ENCODE measurements at regions not wholly inside any gene's neighbourhood (a gene's known extent, or its start where the extent isn't known, plus 50 kb on each side); places are given as distances from the start of the nearest gene placed in this dataset.
"Not testable (repeated sequence)": the region's sequence is repeated elsewhere in the genome, so short reads cannot be mapped to it uniquely, and the experiment has no call there.

DNA sequence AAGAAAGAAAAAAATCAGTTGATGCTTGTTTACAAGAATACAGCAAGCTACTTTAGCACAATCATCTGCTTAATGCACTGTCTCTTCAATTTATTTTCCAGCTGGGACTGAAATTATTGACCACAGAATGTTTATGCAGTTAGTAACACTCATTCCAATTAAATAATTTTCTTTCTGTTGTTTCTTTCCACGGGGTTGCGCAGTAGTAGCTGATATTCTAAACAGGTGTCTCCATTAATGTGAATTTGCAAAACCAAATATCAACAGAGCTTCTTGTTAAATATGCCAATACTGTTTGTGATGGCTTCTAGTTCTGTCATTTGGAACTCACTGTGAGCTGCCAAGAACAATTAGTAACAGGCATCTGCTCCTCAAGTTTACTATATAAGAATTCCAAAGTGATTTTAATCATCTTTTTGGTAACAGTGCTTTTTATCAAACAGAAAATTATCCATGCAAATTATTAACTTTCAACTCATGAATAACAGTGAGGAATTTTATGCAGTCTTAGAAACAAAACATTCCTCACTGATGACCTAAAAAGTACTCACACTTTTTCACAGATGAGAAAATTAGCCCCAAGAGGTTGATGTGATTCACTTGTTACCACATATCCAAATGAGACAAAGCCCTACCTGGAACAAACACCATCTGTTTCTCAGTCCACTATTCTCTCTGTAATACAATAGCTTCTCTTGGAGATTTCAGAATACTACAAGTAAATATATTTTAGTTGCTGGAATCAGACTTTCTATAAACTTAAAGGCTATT lies 567.6 kb upstream of the RGMB start:
- DNase-seq (ENCODE audit: low spot score), result peak; percentile 96

GRCh38 chr5:98206566-98206965 lies 566.9 kb upstream of the RGMB start:
- no peak for DNase-seq (ENCODE audit: low spot score)

DNA sequence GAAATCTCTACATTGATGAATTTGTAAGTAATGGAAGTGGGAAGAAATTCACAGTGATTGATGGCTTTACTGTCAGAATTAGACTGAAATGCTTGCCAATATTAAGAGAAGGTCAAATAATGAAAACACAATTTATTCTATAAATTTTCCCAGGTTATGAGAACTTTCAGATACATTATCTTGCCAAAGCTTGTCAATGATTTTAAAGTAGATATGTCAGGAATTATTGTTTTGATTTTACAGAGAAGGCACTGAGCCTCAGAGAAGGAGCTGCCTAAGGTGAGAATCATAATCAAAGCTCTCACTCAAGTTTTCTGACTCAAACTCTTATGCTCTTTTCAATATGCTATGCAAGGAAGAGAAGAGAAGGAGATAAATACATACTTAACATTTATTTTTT lies 564.0 kb upstream of the RGMB start:
- no peak for DNase-seq (ENCODE audit: low spot score)

DNA sequence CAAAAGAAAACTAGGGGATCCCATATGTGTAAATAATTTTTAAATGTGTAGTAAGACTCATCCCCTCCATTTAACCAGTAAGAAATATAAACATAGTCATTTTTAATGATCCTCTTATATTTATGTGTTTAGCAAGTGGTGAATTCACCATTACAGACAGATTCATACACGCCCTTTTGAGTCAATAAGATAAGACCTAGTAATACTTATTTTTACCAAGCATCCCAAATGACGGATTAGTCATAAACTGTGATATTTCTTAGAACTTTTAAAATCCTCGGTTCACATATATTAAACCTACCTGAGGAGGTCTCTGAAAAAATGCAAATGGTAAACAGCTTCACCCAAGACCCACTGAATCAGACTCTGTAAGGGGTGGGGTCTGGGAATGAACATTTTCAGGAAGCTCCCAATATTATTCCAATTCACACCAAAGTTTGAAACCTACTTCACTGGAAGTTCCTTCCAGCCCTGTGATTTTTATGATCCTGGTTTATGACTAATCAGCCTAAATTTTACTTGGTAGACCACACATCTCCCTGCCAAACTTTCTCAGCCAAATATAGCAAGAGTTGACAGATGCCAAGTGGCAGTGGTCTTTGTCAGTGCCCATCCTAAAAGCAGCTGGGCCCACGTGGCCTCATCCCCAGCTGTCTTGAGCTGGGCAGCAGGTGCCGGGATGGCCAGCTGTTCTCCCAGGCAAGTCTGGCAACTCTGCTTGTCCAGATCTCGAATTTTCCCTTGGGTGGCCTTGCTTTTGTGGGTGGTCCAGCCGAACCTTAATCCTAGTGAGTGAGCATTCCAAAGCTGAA lies 559.0 kb upstream of the RGMB start:
- DNase-seq (ENCODE audit: low spot score), result peak; percentile 15

DNA sequence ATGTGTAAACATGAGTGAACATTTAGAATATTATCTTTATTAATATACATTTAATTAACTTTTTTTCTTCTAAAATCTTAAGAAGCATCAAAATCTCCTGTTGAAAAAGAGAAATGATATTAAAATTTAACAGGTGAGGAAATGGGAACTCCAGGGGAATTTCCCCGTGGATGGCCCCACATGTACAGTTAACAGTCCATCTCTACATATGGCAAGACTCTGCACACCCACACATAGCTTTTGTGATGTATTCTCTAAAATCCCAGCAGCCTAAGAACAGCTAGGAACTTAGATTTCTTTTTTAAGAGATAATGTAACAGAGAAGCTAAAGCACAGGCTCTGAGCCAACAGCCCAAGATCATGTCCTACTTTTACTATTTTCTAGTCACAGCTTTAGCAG lies 556.3 kb upstream of the RGMB start:
- no peak for DNase-seq (ENCODE audit: low spot score)

GRCh38 chr5:98218838-98219237 lies 554.6 kb upstream of the RGMB start:
- DNase-seq (ENCODE audit: low spot score), result no peak

DNA sequence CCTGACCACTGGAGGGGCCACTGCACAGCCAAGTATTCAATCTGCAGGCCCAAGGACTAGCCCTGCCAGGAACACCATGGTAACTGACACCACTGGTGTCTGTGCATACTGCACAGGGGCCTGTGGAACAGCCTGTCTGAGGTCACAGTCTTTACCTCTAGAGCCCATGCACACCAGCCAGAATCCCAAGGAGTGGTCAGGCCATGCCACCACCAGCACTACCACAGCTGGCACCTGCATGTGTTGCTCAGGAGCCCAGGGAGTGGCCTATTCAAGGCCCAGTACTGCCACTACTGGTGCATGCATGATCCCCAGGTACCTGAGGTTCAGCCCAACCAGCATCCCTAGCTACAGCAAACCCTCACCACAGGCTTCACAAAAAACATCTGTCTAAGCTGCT lies 546.0 kb upstream of the RGMB start:
- no peak for DNase-seq (ENCODE audit: low spot score)

DNA sequence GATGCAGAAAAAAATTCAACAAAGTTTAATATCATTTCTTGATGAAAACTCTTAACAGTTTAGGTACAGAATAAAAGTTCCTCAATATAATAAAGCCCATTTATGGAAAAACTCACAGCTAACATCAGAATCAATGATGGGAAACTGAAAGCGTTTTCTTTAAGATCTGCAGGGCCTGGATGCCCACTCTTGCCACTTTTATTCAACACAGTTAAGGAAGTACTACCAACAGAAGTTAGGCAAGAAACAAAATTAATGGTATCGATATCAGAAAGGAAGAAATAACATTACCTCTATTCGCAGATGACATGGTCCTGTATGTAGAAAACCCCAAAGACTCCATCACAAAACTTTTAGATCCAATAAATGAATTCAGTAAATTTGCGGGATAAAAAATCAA lies 542.4 kb upstream of the RGMB start:
- DNase-seq (ENCODE audit: low spot score), result no peak

GRCh38 chr5:98237794-98238193 lies 535.7 kb upstream of the RGMB start:
- not testable (repeated sequence) for DNase-seq (ENCODE audit: low spot score)

DNA sequence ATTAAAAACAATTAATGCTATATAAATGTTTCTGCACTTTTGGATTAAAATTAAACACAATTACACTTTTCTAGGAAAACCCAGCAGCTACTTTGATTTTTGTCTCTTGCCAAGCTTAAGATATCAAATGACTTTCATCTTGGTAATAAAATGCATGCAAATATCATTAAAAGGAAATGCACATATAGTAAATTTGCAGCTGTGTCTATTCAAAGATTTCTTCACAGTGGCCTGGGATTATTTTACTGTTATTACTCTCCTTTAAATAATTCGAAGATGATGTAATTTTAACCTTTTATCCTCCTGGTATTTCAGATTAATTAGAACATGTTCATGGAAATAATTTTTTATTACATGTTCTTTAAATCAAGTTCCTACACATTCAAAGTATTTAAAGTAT lies 529.5 kb upstream of the RGMB start:
- DNase-seq (ENCODE audit: low spot score), result no peak

GRCh38 chr5:98248949-98249348 lies 524.5 kb upstream of the RGMB start:
- peak; percentile 52 for DNase-seq (ENCODE audit: low spot score)

DNA sequence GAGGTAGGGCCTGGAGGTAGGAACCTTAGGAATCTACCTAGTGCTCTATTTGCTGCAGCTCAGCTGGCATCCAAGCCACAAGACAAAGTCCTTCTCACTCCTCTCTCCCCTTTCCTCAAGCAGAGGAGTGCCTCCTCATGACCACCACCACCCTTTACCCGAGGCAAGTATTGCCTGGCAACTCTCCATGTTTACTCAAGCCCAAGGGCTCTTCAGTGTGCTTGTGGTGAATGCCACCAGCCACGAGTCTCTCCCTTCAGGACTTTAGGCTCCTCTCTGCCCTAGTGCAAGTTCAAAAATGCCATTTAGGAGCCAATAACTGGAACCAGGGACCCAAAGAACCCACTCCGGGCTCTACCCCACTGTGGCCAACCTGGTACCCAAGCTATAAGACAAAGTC lies 514.5 kb upstream of the RGMB start:
- no peak for DNase-seq (ENCODE audit: low spot score)

DNA sequence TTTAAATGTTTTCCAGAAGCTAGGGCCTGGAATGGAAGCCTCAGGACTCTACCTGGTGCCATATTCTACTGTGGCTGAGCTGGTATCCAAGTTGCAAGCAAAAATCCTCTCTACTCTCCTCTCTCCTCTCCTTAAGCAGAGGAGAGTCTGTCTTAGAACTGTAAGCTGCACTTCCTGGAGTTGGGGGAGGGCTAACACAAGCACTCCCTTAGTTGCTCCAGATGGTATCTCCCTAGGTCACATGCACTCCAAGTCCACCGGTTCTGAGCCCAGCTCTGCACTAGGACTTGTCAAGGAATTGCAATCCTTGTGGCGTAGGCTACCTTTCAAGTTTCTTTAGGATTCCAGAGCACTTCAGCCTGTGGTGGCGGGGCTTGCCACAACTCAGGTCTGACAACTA lies 513.9 kb upstream of the RGMB start:
- no peak for DNase-seq (ENCODE audit: low spot score)

DNA sequence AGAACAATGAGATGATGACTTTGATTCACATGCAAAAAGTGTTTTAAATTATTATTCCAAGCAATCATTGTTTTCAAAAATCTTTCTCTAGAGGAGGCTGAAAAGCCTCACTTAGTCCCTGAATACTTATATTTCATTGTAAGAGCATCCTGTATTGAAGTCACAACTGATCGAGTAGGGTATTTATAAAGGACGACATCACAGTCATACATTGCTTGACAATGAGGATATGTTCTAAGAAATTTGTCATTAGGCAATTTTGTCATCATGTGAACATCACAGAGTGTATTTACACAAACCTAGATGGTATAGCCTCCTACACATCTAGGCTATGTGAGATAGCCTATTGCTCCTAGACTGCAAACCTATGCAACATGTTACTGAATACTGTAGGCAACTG lies 510.4 kb upstream of the RGMB start:
- DNase-seq (ENCODE audit: low spot score), result no peak

DNA sequence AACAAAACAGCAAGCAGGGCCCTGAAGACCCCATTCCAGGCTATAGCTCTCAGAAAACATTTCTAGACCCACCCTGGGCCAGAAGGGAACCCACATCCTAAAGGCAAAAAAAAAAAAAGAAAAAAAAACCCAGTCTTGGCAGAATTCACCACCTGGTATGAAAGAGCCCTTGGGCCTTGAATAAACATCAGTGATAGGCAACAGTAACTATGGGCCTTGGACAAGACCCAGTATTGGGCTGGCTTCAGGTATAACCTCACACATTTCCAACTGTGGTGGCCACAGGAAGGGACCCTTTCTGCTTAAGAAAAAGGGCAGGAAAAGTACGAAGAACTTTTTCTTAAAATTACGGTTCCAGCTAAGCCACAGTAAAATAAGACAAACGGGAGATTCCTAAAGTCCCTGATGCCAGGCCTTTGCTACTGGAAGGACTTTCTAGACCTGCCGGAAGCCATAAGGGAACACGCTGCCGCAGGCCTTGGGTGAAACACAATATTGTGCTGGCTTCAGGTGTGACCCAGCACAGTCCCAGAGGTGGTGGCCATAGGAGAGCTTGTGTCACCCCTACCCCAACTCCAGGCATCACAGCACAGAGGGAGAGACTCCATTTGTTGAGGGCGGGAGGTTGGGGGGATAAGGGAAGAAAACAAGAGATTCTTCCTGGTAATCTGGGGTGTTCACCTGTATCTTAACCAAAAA lies 505.2 kb upstream of the RGMB start:
- DNase-seq (ENCODE audit: low spot score), result no peak

- no peak for DNase-seq (ENCODE audit: low spot score)
Observed at GRCh38 chr5:98275980-98276379, 497.5 kb upstream of the RGMB start.

DNA sequence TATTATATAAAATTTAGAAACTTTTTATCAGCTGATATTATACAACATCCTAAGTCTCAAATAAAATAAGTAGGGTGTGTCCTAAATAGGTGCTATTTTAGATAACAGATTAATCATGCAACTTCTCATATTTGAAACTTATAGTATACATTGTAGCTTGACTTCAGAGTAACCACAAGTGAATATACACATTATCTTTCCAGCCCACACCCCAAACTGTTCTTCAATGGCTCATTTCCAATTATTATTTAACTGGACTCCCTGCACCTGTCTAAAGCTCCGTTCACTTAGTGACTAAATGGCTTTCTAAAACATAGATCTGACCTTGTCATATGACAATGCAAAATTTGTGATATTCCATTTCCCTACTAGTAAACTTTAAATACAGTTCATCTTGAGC lies 490.9 kb upstream of the RGMB start:
- no peak for DNase-seq (ENCODE audit: low spot score)

DNA sequence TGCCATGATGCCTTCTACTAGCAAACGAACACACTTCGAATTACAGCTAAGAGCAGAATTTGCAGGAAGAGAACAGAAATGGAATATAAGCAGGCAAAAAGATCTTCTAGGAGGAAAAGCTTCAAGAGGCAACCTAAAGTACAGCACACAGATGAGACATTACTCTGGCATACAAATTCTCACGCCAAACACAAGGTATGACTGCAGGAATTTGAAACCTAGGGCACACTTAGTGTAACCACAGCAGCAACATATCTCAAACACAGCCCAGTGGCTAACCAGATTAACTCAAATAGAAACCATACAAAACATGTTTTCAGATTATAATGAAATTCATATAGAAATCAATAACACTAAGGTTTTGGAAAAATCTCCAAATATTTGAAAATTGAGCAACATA lies 481.0 kb upstream of the RGMB start:
- DNase-seq (ENCODE audit: low spot score), result peak; percentile 57

- DNase-seq (ENCODE audit: low spot score), result peak; percentile 38
Observed at GRCh38 chr5:98296426-98296825, 477.0 kb upstream of the RGMB start.

- DNase-seq (ENCODE audit: low spot score), result no peak
Observed at GRCh38 chr5:98299435-98299834, 474.0 kb upstream of the RGMB start.

DNA sequence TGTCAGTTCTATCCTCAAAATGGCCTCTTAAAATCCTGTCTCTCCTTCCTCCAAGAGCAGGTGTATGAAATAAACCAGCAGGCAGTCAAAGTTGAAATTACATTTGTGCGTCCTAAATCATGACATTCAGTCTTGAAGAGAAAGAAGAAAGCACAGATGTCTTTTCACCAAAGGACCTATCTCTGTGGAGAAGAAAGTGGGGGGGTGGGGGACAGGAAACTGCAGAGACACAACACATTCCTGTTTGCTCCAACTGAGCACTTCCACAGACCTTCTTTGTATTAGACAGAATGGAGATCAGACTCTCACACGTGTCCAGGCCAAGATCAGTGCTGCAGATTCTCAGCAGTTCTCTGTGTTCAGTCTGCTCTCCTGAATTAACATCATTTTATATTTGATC lies 471.9 kb upstream of the RGMB start:
- DNase-seq (ENCODE audit: low spot score), result peak; percentile 25

GRCh38 chr5:98307811-98308210 lies 465.7 kb upstream of the RGMB start:
- peak; percentile 75 for DNase-seq (ENCODE audit: low spot score)

DNA sequence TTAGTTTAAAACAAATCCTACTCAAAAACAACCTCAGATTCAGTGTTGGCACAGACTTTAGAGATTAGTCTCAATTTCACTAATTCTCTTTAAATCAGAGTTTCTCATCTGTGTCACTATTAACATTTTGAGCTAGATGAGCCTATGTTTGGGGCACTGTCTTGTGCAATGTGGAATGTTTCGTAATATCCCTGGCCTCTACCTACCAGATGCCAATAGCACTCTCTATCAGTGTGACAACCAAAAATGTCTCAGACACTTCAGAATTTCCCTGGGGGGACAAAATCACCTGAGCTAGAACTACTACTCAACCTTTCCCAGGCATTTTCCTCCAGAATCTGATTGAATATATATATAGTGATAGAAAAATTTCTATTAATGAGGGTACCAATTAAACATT lies 465.2 kb upstream of the RGMB start:
- no peak for DNase-seq (ENCODE audit: low spot score)
